ENCODE measurements at regions not wholly inside any gene's neighbourhood (a gene's known extent, or its start where the extent isn't known, plus 50 kb on each side); places are given as distances from the start of the nearest gene placed in this dataset.

DNA sequence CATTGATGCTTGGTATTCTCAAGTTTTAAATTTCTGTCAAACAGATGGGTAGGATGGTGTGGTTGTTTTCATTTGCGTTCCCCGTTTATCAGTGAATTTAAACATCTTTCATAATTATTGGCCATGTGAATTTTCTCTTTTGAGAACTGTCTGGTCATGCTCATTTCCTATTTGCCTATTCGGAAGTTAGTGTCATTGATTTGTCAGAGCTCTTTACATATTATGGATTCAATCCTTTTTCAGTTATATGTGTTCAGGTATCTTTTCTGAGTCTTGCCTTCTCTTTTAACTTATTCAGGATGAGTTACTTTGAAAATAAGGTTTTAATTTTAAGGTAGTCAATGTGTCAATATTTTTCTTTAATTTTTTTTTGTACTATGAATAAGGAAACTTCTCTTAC is 315.7 kb downstream of the MN1 start:
- 75% methylated on average over 3 of the region's 3 CpGs; no CpG with 5 or more reads in 1 of the 2 experiments for WGBS, 2 experiments (ENCODE audit: extremely low coverage in 1 of 2, insufficient coverage in 1 of 2, insufficient read length in 1 of 2, insufficient replicate concordance in 2 of 2, low coverage in 1 of 2, low lambda C conversion rate in 2 of 2, missing lambda C conversion rate in 1 of 2)
- Histone ChIP-seq H3K27ac (ENCODE audit: low read depth, low read length) (no peak overlapping the region), H3K79me2 (ENCODE audit: control insufficient read depth in 1 of 2, insufficient read depth in 2 of 2, low read length in 2 of 2) (no peaks in the 10 kb centered on the region), H3K18ac (ENCODE audit: extremely low read depth, low read length) (no peak overlapping the region), H3K79me1 (ENCODE audit: low read depth, low read length) (no peaks in the 10 kb centered on the region), H2AFZ (ENCODE audit: low read length) (no peak overlapping the region), H3K56ac (replicated peaks; ENCODE audit: insufficient read length, low read depth, low read length) (no peak overlapping the region), H4K91ac (replicated peaks; ENCODE audit: insufficient read length, low read length) (no peak overlapping the region), H3K4me2 (ENCODE audit: insufficient read depth in 1 of 2, low read depth in 2 of 2, low read length in 2 of 2) (no peak overlapping the region), H3K27me3 (replicated peaks in 1 of 4; ENCODE audit: control insufficient read depth in 3 of 4, extremely low read depth in 1 of 4, insufficient read depth in 3 of 4, low read length in 3 of 4) (no peaks in the 10 kb centered on the region), H3K4me1 (replicated peaks in 1 of 4; ENCODE audit: control insufficient read depth in 3 of 4, insufficient read depth in 4 of 4, low read length in 3 of 4) (peaks cover 3 to 6% (median 5%) of the 10 kb centered on the region in 4 experiments; a peak in 4 of 7 replicates), H4K8ac (ENCODE audit: extremely low read depth, insufficient read depth, low read length) (no peak overlapping the region), H3K4ac (replicated peaks; ENCODE audit: insufficient read length, low read depth, low read length) (no peak overlapping the region), H2BK5ac (ENCODE audit: low read depth, low read length) (no peak overlapping the region), H3K9me3 (ENCODE audit: insufficient read depth in 2 of 2, low read depth in 1 of 2, low read length in 1 of 2) (no peaks in the 10 kb centered on the region; a peak in 1 of 4 replicates), H3K23me2 (ENCODE audit: low read depth, low read length) (no peaks in the 10 kb centered on the region), H3K36me3 (ENCODE audit: control insufficient read depth in 2 of 4, insufficient read depth in 4 of 4, low read length in 3 of 4) (no peaks in the 10 kb centered on the region), H4K20me1 (replicated peaks in 1 of 2; ENCODE audit: control insufficient read depth in 1 of 2, insufficient read depth in 2 of 2, low read length in 2 of 2) (no peaks in the 10 kb centered on the region), H4K5ac (ENCODE audit: insufficient read length, low read depth, low read length) (no peak overlapping the region), H2BK20ac (ENCODE audit: low read length) (no peak overlapping the region), H3K23ac (ENCODE audit: insufficient read length) (no peak overlapping the region), H2BK12ac (ENCODE audit: low read depth, low read length) (no peak overlapping the region), H2BK120ac (replicated peaks; ENCODE audit: low read depth, low read length) (no peak overlapping the region), H3K9ac (replicated peaks in 1 of 4; ENCODE audit: extremely low read depth in 1 of 4, low read depth in 3 of 4, low read length in 3 of 4) (no peak overlapping the region), H2BK15ac (ENCODE audit: low read length) (no peak overlapping the region), H2AK5ac (ENCODE audit: low read depth, low read length) (no peak overlapping the region), H3K4me3 (ENCODE audit: extremely low read depth in 1 of 4, insufficient read depth in 2 of 4, low read depth in 3 of 4, low read length in 4 of 4) (no peak overlapping the region), H3K14ac (ENCODE audit: insufficient read length) (no peak overlapping the region)
- ChIA-PET POLR2A (ENCODE audit: partially characterized antibody) (no interaction called here), CTCF (ENCODE audit: partially characterized antibody) (interaction anchor here (0.7 kb wide), 1 partner anchor 46 kb away, joined by 3 read pairs; no protein-coding TSS in a partner anchor)
- TF ChIP-seq, protein P1, sequence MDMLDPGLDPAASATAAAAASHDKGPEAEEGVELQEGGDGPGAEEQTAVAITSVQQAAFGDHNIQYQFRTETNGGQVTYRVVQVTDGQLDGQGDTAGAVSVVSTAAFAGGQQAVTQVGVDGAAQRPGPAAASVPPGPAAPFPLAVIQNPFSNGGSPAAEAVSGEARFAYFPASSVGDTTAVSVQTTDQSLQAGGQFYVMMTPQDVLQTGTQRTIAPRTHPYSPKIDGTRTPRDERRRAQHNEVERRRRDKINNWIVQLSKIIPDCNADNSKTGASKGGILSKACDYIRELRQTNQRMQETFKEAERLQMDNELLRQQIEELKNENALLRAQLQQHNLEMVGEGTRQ (IDR thresholded peaks at IDR 0.05; ENCODE audit: low read length) = no peak
- TF ChIP-seq KDM1A (IDR thresholded peaks at IDR 0.05; ENCODE audit: borderline replicate concordance, low read length) = peak; percentile 94
- no peak for FAIRE-seq
- no peak for DNase-seq (ENCODE audit: low read depth in 1 of 2, low spot score in 2 of 2)

Data from H1 (cell line).